ENCODE measurements at regions not wholly inside any gene's neighbourhood (a gene's known extent, or its start where the extent isn't known, plus 50 kb on each side); places are given as distances from the start of the nearest gene placed in this dataset.

DNA sequence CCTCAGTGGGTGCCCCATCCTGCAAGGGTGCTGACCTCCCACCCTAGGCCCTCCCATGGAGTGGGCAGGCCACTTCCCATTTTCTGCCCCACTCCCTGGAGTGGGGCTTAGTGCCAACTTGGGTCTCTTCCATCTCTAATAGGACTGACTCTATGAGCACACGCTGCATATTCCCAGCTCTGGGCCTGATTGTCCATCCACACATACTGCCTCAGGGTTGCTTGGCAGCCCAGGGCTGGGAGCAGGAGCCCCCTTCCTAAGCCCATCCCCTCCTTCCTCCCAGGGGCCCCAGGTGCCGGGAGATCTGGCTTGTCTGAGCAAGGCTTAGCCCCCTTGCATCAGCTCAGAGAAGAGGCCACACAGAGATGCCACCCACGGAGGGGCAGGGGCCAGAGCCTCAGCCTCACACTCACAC, 55.1 kb downstream of the PJA1 start:
- Histone ChIP-seq H3K27me3 (no peaks in the 10 kb centered on the region), H3K27ac (no peak overlapping the region), H3K4me3 (no peak overlapping the region), H3K9me3 (replicated peaks) (no peaks in the 10 kb centered on the region), H3K36me3 (no peaks in the 10 kb centered on the region), H3K4me1 (peaks cover 30% of the 10 kb centered on the region)
- peak; percentile 50 to 59 for DNase-seq

GRCh38 chrX:69109706-69110105, 55.5 kb downstream of the PJA1 start:
- peak; percentile 20 to 36 for DNase-seq
- no peaks in the 10 kb centered on the region for H3K27me3 ChIP-seq
- H3K4me1 ChIP-seq = peaks cover 30% of the 10 kb centered on the region
- no peaks in the 10 kb centered on the region for H3K36me3 ChIP-seq
- H3K27ac ChIP-seq = no peak overlapping the region
- H3K4me3 ChIP-seq = no peak overlapping the region
- H3K9me3 ChIP-seq (replicated peaks) = no peaks in the 10 kb centered on the region

DNA sequence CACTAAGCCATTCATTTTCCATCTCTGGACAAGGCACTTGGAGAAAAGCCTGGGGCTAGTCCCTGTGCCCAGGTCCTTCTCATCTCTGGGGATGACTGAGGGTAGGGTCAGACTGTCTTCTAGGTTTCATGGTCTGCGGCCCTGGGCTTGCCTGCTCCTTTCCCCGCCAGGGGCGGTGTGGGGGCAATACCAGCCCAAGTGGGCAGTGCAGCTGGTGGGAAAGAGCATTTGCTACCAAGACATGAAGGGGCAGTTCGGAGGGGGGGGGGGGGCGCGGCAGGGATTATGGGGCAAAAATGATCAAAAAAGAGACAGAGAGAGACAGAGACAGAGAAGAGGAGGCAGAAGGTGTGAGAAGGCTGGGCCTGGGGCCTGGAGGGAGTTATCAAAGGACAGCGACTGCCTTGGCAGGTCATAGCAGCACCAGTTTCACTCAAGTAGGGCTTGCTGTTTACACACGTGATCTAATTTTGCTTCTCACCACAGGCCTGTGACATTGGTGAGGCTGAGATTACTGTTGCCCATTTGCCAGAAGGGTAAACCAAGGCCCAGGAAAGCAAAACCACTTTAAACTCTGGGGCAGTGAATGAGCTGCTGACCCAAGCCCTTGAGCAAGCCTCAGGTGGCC, 56.1 kb downstream of the PJA1 start:
- Histone ChIP-seq H3K4me3 (no peak overlapping the region), H3K9me3 (replicated peaks) (no peaks in the 10 kb centered on the region), H3K27ac (no peak overlapping the region), H3K27me3 (no peaks in the 10 kb centered on the region), H3K36me3 (no peaks in the 10 kb centered on the region), H3K4me1 (peaks cover 26% of the 10 kb centered on the region; the same call in 1 of the 2 replicates)
- DNase-seq = no peak

- Histone ChIP-seq H3K27me3 (no peaks in the 10 kb centered on the region), H3K9me3 (replicated peaks) (no peaks in the 10 kb centered on the region), H3K4me3 (no peak overlapping the region), H3K27ac (no peak overlapping the region), H3K4me1 (peaks cover 28% of the 10 kb centered on the region; the same call in 1 of the 2 replicates), H3K36me3 (no peaks in the 10 kb centered on the region)
- no peak for DNase-seq
These were observed 57.4 kb downstream of the PJA1 start for GRCh38 chrX:69107747-69108401.

DNA sequence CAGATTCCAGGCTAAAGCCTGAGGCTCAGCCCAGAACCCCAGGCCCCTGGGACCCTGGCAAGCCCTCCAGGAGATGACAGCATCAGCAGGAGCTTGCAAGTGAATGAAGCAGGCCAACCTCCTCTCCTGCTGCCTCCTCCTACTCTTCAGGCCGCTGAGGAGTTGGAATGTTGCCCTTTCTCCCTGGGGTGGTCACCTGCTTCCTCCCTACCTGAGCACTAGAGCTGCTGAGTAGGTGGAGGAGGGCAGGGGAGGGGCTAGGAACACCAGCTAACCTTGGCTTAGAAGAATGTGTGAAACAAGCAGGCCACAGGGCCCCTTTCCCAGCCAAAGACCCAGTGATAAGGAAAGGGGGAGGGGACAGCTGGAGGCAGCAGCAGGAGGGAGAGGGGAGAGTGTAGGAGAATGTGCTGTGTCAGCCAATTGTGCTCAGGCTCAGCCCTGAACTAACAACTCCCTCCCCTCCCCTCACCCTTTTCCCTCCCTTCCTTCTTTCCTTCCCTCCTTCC, 58.0 kb downstream of the PJA1 start:
- Histone ChIP-seq H3K36me3 (no peaks in the 10 kb centered on the region), H3K4me3 (no peak overlapping the region), H3K27me3 (no peaks in the 10 kb centered on the region), H3K4me1 (peaks cover 30% of the 10 kb centered on the region; the same call in 1 of the 2 replicates), H3K9me3 (replicated peaks) (no peaks in the 10 kb centered on the region), H3K27ac (no peak overlapping the region)
- peak in 1 of 2 experiments; percentile 46 for DNase-seq

DNA sequence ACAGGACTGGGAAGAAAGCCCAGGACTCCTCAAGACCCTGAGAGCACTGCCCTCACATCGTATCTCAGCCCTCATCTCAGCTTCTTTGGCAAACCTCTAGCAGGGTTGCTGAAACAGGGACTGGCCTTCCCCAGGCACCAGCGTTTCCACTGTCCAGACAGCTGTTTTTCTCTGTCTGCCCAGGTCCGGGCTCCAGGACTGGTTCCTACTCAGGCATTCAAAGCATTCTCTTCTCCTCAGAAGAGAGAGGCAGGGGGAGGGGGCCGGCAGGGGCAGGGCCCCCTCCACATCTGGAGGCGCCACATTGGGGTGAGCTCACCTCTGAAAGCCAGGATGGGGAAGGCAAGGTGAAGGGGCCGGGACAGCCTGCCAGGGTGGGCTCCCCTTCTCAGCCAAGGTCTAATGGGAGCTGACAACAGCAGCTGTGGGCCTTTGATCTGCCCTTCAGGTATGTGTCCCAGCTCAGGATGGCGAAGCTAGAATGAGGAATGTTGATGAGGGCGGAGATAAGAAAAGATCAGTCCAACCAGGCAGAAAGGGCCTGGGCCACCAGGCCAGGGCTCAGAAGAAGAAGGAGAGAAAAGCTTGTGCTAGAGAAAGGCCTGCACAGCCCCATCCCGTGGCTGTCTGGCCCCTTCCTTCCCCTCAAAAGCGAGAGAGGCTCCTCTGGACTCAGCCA, 60.4 kb downstream of the PJA1 start:
- Histone ChIP-seq H3K4me1 (peaks cover 32% of the 10 kb centered on the region; the same call in 1 of the 2 replicates), H3K9me3 (replicated peaks) (no peaks in the 10 kb centered on the region), H3K36me3 (no peaks in the 10 kb centered on the region), H3K27me3 (no peaks in the 10 kb centered on the region), H3K27ac (no peak overlapping the region), H3K4me3 (no peak overlapping the region)
- DNase-seq = no peak

- Histone ChIP-seq H3K36me3 (no peaks in the 10 kb centered on the region), H3K4me3 (no peak overlapping the region), H3K9me3 (replicated peaks) (no peaks in the 10 kb centered on the region), H3K4me1 (peaks cover 25% of the 10 kb centered on the region; the same call in 1 of the 2 replicates), H3K27me3 (no peaks in the 10 kb centered on the region), H3K27ac (no peak overlapping the region)
- no peak for DNase-seq
These were observed 61.7 kb downstream of the PJA1 start for GRCh38 chrX:69103539-69103938.

GRCh38 chrX:69102612-69103194, 62.5 kb downstream of the PJA1 start:
- DNase-seq = no peak
- Histone ChIP-seq H3K36me3 (no peaks in the 10 kb centered on the region), H3K9me3 (replicated peaks) (no peaks in the 10 kb centered on the region), H3K4me1 (peaks cover 21% of the 10 kb centered on the region; the same call in 1 of the 2 replicates), H3K4me3 (no peak overlapping the region), H3K27ac (no peak overlapping the region), H3K27me3 (no peaks in the 10 kb centered on the region)

- Histone ChIP-seq H3K9me3 (replicated peaks) (no peaks in the 10 kb centered on the region), H3K4me3 (no peak overlapping the region), H3K36me3 (no peaks in the 10 kb centered on the region), H3K4me1 (peaks cover 15% of the 10 kb centered on the region; the same call in 1 of the 2 replicates), H3K27ac (no peak overlapping the region), H3K27me3 (no peaks in the 10 kb centered on the region)
- DNase-seq = peak; percentile 26 to 56
These were observed 63.5 kb downstream of the PJA1 start for GRCh38 chrX:69101683-69102251.

DNA sequence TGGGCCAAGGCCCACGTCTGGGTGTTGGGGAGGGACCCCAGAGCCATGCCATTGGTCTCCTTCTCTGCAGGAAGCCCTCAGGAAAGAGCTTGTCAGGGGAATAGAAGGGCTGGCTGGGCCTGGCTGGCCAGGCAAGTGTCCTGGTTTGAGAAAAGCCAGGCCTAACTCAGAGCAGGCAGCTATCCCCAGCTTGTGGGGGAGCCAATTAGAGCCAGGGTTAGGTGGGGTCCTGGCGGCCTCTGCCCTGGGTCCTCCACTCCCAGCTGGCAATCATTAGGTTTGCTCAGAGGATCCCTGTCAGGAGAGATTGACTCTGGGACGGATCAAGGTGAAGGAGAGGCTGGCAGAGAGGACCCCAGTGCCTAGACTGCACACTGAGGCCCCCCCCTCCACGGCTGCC, 64.8 kb downstream of the PJA1 start:
- DNase-seq = no peak
- Histone ChIP-seq H3K4me1 (peaks cover 15% of the 10 kb centered on the region), H3K27ac (no peak overlapping the region)

GRCh38 chrX:69097451-69098236, 67.6 kb downstream of the PJA1 start:
- Histone ChIP-seq H3K27me3 (no peaks in the 10 kb centered on the region), H3K27ac (no peak overlapping the region), H3K36me3 (no peaks in the 10 kb centered on the region), H3K4me3 (no peak overlapping the region), H3K4me1 (peaks cover 14% of the 10 kb centered on the region), H3K9me3 (replicated peaks) (no peaks in the 10 kb centered on the region)
- no peak for DNase-seq

More for the DNA sequence above, 64.8 kb downstream of the PJA1 start:
- Histone ChIP-seq H3K27me3 (no peaks in the 10 kb centered on the region), H3K36me3 (no peaks in the 10 kb centered on the region), H3K4me3 (no peak overlapping the region), H3K9me3 (replicated peaks) (no peaks in the 10 kb centered on the region)

GRCh38 chrX:69096963-69097362, 68.3 kb downstream of the PJA1 start:
- Histone ChIP-seq H3K4me1 (peaks cover 14% of the 10 kb centered on the region), H3K27me3 (no peaks in the 10 kb centered on the region), H3K4me3 (no peak overlapping the region), H3K36me3 (no peaks in the 10 kb centered on the region), H3K27ac (no peak overlapping the region), H3K9me3 (replicated peaks) (no peaks in the 10 kb centered on the region)
- DNase-seq = no peak

- Histone ChIP-seq H3K9me3 (replicated peaks) (no peaks in the 10 kb centered on the region), H3K27ac (no peak overlapping the region; the same call in 1 of the 2 replicates), H3K4me1 (peaks cover 10% of the 10 kb centered on the region), H3K4me3 (no peak overlapping the region), H3K27me3 (no peaks in the 10 kb centered on the region), H3K36me3 (no peaks in the 10 kb centered on the region)
- DNase-seq = peak; percentile 63 to 84
These were observed 70.1 kb downstream of the PJA1 start for GRCh38 chrX:69094977-69095669.
